H9 (cell line): ENCODE measurements at regions not wholly inside any gene's neighbourhood (a gene's known extent, or its start where the extent isn't known, plus 50 kb on each side); places are given as distances from the start of the nearest gene placed in this dataset.

Source experiments
- DNase-seq: peaks from one replicate; pipeline ENCODE4 v3.0.0-alpha.2; 2017
- H2AFZ ChIP-seq: one replicate; pipeline ENCODE4 v1.6.1; 2013; ENCODE audit warnings: mild to moderate bottlenecking, low read length, control low read depth, moderate library complexity
- H2AK5ac ChIP-seq: 2 replicates; pipeline ENCODE4 v1.6.1; 2013; ENCODE audit warnings: low read length, control low read depth, mixed read lengths; ENCODE audit not compliant: insufficient read length
- H2BK120ac ChIP-seq: one replicate; pipeline ENCODE4 v1.6.1; 2013; ENCODE audit warnings: low read depth, mild to moderate bottlenecking, low read length, control low read depth, inconsistent platforms; ENCODE audit not compliant: poor library complexity, severe bottlenecking
- H2BK12ac ChIP-seq: 2 replicates; pipeline ENCODE4 v1.6.1; 2013; ENCODE audit warnings: low read length, control low read depth, mixed read lengths, low read depth; ENCODE audit not compliant: insufficient read length
- H2BK15ac ChIP-seq: 2 replicates; pipeline ENCODE4 v1.6.1; 2013; ENCODE audit warnings: low read depth, low read length, control low read depth
- H2BK20ac ChIP-seq: one replicate; pipeline ENCODE4 v1.6.1; 2013; ENCODE audit warnings: low read depth, mild to moderate bottlenecking, low read length, control low read depth, inconsistent platforms; ENCODE audit not compliant: poor library complexity, severe bottlenecking
- H2BK5ac ChIP-seq: 2 replicates; pipeline ENCODE4 v1.6.1; 2013; ENCODE audit warnings: low read length, control low read depth, mixed read lengths; ENCODE audit not compliant: insufficient read length
- H3K14ac ChIP-seq: 2 replicates; pipeline ENCODE4 v1.6.1; 2013; ENCODE audit warnings: low read length, control low read depth; ENCODE audit not compliant: insufficient read depth
- H3K18ac ChIP-seq: 2 replicates; pipeline ENCODE4 v1.6.1; 2013; ENCODE audit warnings: low read depth, mild to moderate bottlenecking, mixed read lengths, low read length, control low read depth; ENCODE audit not compliant: insufficient read length
- H3K23ac ChIP-seq: 2 replicates; pipeline ENCODE4 v1.6.1; 2013; ENCODE audit warnings: low read length, control low read depth, mixed read lengths, low read depth; ENCODE audit not compliant: insufficient read length
- H3K23me2 ChIP-seq: 2 replicates; pipeline ENCODE4 v1.6.1; 2013; ENCODE audit warnings: low read depth, mild to moderate bottlenecking, mixed read lengths, low read length, control low read depth; ENCODE audit not compliant: insufficient read length, poor library complexity, severe bottlenecking
- H3K27ac ChIP-seq: 2 replicates; pipeline ENCODE4 v1.5.1; 2013; ENCODE audit warnings: low read length, control low read depth, mixed read lengths, low read depth; ENCODE audit not compliant: insufficient read length
- H3K27me3 ChIP-seq: 2 replicates; pipeline ENCODE4 v1.6.1; 2013; ENCODE audit warnings: low read length, control low read depth, inconsistent platforms; ENCODE audit not compliant: insufficient read depth
- H3K4ac ChIP-seq: 2 replicates; pipeline ENCODE4 v1.6.1; 2013; ENCODE audit warnings: low read depth, mild to moderate bottlenecking, control low read depth, inconsistent platforms, low read length, moderate library complexity
- H3K4me1 ChIP-seq: 2 replicates; pipeline ENCODE4 v1.6.1; 2013; ENCODE audit warnings: low read length, control low read depth, inconsistent platforms; ENCODE audit not compliant: insufficient read depth
- H3K4me2 ChIP-seq: 2 replicates; pipeline ENCODE4 v1.6.1; 2013; ENCODE audit warnings: low read length, control low read depth, mixed read lengths; ENCODE audit not compliant: insufficient read length, insufficient read depth
- H3K56ac ChIP-seq: 2 replicates; pipeline ENCODE4 v1.6.1; 2013; ENCODE audit warnings: low read depth, mild to moderate bottlenecking, mixed read lengths, low read length, control low read depth; ENCODE audit not compliant: insufficient read length
- H3K79me1 ChIP-seq: 2 replicates; pipeline ENCODE4 v1.6.1; 2013; ENCODE audit warnings: low read depth, mild to moderate bottlenecking, moderate library complexity, low read length, control low read depth, inconsistent platforms; ENCODE audit not compliant: insufficient read depth, poor library complexity, severe bottlenecking
- H3K79me2 ChIP-seq: 2 replicates; pipeline ENCODE4 v1.6.1; 2013; ENCODE audit warnings: low read length, control low read depth, inconsistent platforms; ENCODE audit not compliant: insufficient read depth
- H3K9ac ChIP-seq: 2 replicates; pipeline ENCODE4 v1.6.1; 2013; ENCODE audit warnings: low read length, control low read depth, mixed read lengths; ENCODE audit not compliant: insufficient read length; ENCODE audit errors: extremely low read depth
- H3K9me3 ChIP-seq: one replicate; pipeline ENCODE4 v1.6.1; 2013; ENCODE audit warnings: low read depth, low read length, inconsistent platforms; ENCODE audit not compliant: control insufficient read depth
- H3T11ph ChIP-seq: one replicate; pipeline ENCODE4 v1.6.1; 2013; ENCODE audit warnings: mild to moderate bottlenecking, low read length, control low read depth, inconsistent platforms
- H4K20me1 ChIP-seq: one replicate; pipeline ENCODE4 v1.6.1; 2013; ENCODE audit not compliant: control insufficient read depth, insufficient read length, insufficient read depth
- H4K5ac ChIP-seq: 2 replicates; pipeline ENCODE4 v1.6.1; 2013; ENCODE audit warnings: low read depth, mild to moderate bottlenecking, mixed read lengths, low read length, control low read depth; ENCODE audit not compliant: insufficient read length
- H4K8ac ChIP-seq: replicated peaks from 2 replicates; pipeline ENCODE4 v1.6.1; 2013; ENCODE audit warnings: low read length, control low read depth, mixed read lengths, low read depth; ENCODE audit not compliant: insufficient read length
- H4K91ac ChIP-seq: 2 replicates; pipeline ENCODE4 v1.6.1; 2013; ENCODE audit warnings: low read depth, mild to moderate bottlenecking, moderate library complexity, mixed read lengths, low read length, control low read depth; ENCODE audit not compliant: insufficient read length
- H3K27ac Mint-ChIP-seq, 3 experiments: 2 replicates in 2 of 3; 3 replicates in 1 of 3; pipeline ENCODE4 v1.8.0; 2020 to 2021; ENCODE audit warnings: mixed read lengths in 3 of 3, mild to moderate bottlenecking in 1 of 3, moderate library complexity in 1 of 3
- H3K27me3 Mint-ChIP-seq: 2 replicates; pipeline ENCODE4 v1.8.0; 2021; ENCODE audit warnings: low read depth, mild to moderate bottlenecking, moderate library complexity, mixed read lengths
- H3K36me3 Mint-ChIP-seq, 3 experiments: 2 replicates in 2 of 3; 3 replicates in 1 of 3; pipeline ENCODE4 v1.8.0; 2020 to 2021; ENCODE audit warnings: low read depth in 3 of 3, mixed read lengths in 3 of 3; ENCODE audit not compliant: insufficient read depth in 1 of 3
- H3K4me1 Mint-ChIP-seq, 2 experiments: 2 replicates each; pipeline ENCODE4 v1.8.0; 2020; ENCODE audit warnings: mixed read lengths in 2 of 2
- H3K4me3 Mint-ChIP-seq, 2 experiments: 2 replicates in 1 of 2; 3 replicates in 1 of 2; pipeline ENCODE4 v1.8.0; 2020 to 2021; ENCODE audit warnings: mild to moderate bottlenecking in 2 of 2, mixed read lengths in 2 of 2, moderate library complexity in 1 of 2
- H3K9me3 Mint-ChIP-seq, 2 experiments: 2 replicates in 1 of 2; 3 replicates in 1 of 2; pipeline ENCODE4 v1.8.0; 2020; ENCODE audit warnings: mild to moderate bottlenecking in 2 of 2, mixed read lengths in 2 of 2, moderate library complexity in 1 of 2
- WGBS: extraction: QIAGEN DNeasy Blood & Tissue Kit; methylation state at CpG from one replicate; pipeline ENCODE4 v1.1.7; 2013; ENCODE audit warnings: missing lambda C conversion rate, low lambda C conversion rate, mixed read lengths; ENCODE audit not compliant: insufficient read length; ENCODE audit errors: extremely low coverage; 5-methylcytosine and 5-hydroxymethylcytosine counted together
- TF ChIP-seq, protein P1 (sequence below): fragments of 200-600 bp; sonication (generic); conservative IDR thresholded peaks from 3 replicates; pipeline ENCODE4 v1.8.0; 2021; ENCODE audit warnings: antibody characterized with exemption, mild to moderate bottlenecking

DNA sequence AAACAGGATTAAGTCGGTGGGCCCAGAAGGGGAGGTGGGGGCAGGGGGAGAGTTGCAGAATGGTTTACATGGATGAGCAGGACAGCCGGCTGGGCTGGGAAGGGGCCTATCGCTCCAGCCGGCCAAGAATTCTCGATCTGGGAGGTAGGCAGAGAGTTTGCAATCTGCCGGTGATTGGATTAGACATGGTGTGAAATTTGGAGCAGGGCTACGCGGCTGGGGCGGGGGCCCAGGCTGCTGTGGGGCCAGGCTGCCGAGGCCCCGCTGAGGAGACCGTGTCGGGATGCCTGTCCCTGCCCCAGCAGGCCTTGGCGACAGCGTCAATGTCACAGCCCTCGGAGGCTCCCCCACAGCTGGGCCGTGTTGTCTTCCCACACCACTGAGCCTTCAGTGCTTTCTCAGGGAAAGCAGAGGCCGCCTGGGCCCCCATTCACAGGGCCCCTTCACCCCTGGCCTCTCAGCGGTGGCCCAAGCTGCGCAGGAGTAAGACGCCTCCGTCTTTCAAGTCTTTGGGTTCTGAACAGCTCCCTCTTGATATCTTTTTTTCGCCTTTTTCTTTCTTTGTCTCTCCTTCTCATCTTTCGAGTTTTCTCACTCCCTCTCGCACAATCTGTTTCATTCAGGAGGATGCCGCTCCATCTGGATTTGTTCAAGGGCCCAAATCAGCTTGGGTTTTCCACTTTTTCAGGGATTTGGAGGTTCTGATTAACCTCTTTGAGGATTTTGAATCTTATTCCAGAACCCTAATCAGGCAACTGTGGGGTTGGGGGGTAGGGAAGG, 117.5 kb upstream of the PARP11 start:
- H3K18ac ChIP-seq, result no peak overlapping the region
- H3K14ac ChIP-seq, result no peak overlapping the region
- H3K56ac ChIP-seq, result no peak overlapping the region
- H2BK120ac ChIP-seq, result no peak overlapping the region
- H2BK5ac ChIP-seq, result no peak overlapping the region
- no peak overlapping the region for H3K27ac Mint-ChIP-seq
- TF ChIP-seq, protein P1, sequence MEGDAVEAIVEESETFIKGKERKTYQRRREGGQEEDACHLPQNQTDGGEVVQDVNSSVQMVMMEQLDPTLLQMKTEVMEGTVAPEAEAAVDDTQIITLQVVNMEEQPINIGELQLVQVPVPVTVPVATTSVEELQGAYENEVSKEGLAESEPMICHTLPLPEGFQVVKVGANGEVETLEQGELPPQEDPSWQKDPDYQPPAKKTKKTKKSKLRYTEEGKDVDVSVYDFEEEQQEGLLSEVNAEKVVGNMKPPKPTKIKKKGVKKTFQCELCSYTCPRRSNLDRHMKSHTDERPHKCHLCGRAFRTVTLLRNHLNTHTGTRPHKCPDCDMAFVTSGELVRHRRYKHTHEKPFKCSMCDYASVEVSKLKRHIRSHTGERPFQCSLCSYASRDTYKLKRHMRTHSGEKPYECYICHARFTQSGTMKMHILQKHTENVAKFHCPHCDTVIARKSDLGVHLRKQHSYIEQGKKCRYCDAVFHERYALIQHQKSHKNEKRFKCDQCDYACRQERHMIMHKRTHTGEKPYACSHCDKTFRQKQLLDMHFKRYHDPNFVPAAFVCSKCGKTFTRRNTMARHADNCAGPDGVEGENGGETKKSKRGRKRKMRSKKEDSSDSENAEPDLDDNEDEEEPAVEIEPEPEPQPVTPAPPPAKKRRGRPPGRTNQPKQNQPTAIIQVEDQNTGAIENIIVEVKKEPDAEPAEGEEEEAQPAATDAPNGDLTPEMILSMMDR, result no peak
- no peak overlapping the region for H4K91ac ChIP-seq
- H2AFZ ChIP-seq, result no peak overlapping the region
- no peaks in the 10 kb centered on the region for H3K23me2 ChIP-seq
- no peaks in the 10 kb centered on the region for H3K4me1 ChIP-seq
- no peaks in the 10 kb centered on the region for H3K79me1 ChIP-seq
- H2BK12ac ChIP-seq, result no peak overlapping the region
- H4K5ac ChIP-seq, result no peak overlapping the region
- peaks cover 10% of the 10 kb centered on the region for H3K27me3 Mint-ChIP-seq
- H2BK20ac ChIP-seq, result no peak overlapping the region
- H3K27me3 ChIP-seq, result no peaks in the 10 kb centered on the region
- H4K20me1 ChIP-seq, result no peaks in the 10 kb centered on the region
- no CpG with 5 or more reads among the region's 26 CpGs for WGBS
- no peak overlapping the region for H2AK5ac ChIP-seq
- H4K8ac ChIP-seq, result no peak overlapping the region
- no peak overlapping the region for H3K27ac ChIP-seq
- H3K9ac ChIP-seq, result no peak overlapping the region
- H3K4me1 Mint-ChIP-seq, result peaks cover 0 to 6% of the 10 kb centered on the region in 2 experiments; a peak in 3 of 4 replicates
- H3K4ac ChIP-seq, result no peak overlapping the region
- no peak overlapping the region for H3K4me3 Mint-ChIP-seq
- H3K9me3 ChIP-seq, result no peaks in the 10 kb centered on the region
- no peaks in the 10 kb centered on the region for H3K79me2 ChIP-seq
- no peak overlapping the region for H2BK15ac ChIP-seq
- DNase-seq, result no peak
- no peaks in the 10 kb centered on the region for H3K36me3 Mint-ChIP-seq
- H3T11ph ChIP-seq, result no peak overlapping the region
- no peak overlapping the region for H3K23ac ChIP-seq
- no peak overlapping the region for H3K4me2 ChIP-seq
- no peaks in the 10 kb centered on the region; a peak in 1 of 5 replicates for H3K9me3 Mint-ChIP-seq
